SK-N-SH (cell line): ENCODE measurements at regions not wholly inside any gene's neighbourhood (a gene's known extent, or its start where the extent isn't known, plus 50 kb on each side); places are given as distances from the start of the nearest gene placed in this dataset.

Experiments
- CTCF ChIA-PET: fragments of 300-600, 350-600 bp; formaldehyde crosslinking; extraction: SDS; loops from one replicate; lab custom pipeline; 2021; lab: Yijun Ruan, JAX
- POLR2A ChIA-PET: fragments of 350-600 bp; sonication (Branson Sonifier 250); formaldehyde crosslinking; extraction: SDS; loops from one replicate; lab custom pipeline; 2020; ENCODE audit warnings: antibody characterized with exemption, inconsistent platforms; lab: Yijun Ruan, JAX
- DNase-seq: peaks from one replicate; pipeline ENCODE4 v3.0.0; 2012
- H2AFZ ChIP-seq: fragments of 200-600 bp; sonication (generic); 2 replicates; pipeline ENCODE4 v1.8.1; 2016; ENCODE audit warnings: antibody characterized with exemption, mild to moderate bottlenecking, low read depth
- H3F3A ChIP-seq: fragments of 200-600 bp; sonication (generic); replicated peaks from 2 replicates; pipeline ENCODE3; 2016; ENCODE audit warnings: antibody characterized with exemption, mild to moderate bottlenecking; ENCODE audit not compliant: insufficient read depth
- H3K27ac ChIP-seq, 2 experiments: fragments of 200-500 bp in 1 of 2; fragments of 200-600 bp in 1 of 2; sonication (Bioruptor generic) in 1 of 2; sonication (generic), shearing (Covaris generic) in 1 of 2; 2 replicates each; pipeline versions ENCODE4 v1.5.1 to v1.6.1; 2014 to 2016; ENCODE audit warnings: low read depth in 2 of 2, inconsistent platforms in 1 of 2, low read length in 1 of 2, mild to moderate bottlenecking in 1 of 2, mixed read lengths in 1 of 2
- H3K27me3 ChIP-seq: fragments of 200-600 bp; sonication (generic), shearing (Covaris generic); 2 replicates; pipeline ENCODE4 v1.6.1; 2016; ENCODE audit warnings: mixed run types; ENCODE audit not compliant: insufficient read depth
- H3K36me3 ChIP-seq, 2 experiments: fragments of 200-500 bp in 1 of 2; fragments of 200-600 bp in 1 of 2; sonication (Bioruptor generic) in 1 of 2; sonication (generic) in 1 of 2; replicated peaks in 1 of 2; 2 replicates each; pipeline versions ENCODE3 to v1.5.1; 2014 to 2016; ENCODE audit warnings: low read length in 1 of 2, mild to moderate bottlenecking in 1 of 2; ENCODE audit not compliant: insufficient read depth in 2 of 2, control insufficient read depth in 1 of 2
- H3K4me1 ChIP-seq, 2 experiments: fragments of 200-500 bp in 1 of 2; fragments of 200-600 bp in 1 of 2; sonication (Bioruptor generic) in 1 of 2; sonication (generic), shearing (Covaris generic) in 1 of 2; 2 replicates each; pipeline versions ENCODE4 v1.5.1 to v1.6.1; 2014 to 2016; ENCODE audit warnings: low read depth in 1 of 2, low read length in 1 of 2, mixed run types in 1 of 2; ENCODE audit not compliant: insufficient read depth in 2 of 2, control insufficient read depth in 1 of 2
- H3K4me2 ChIP-seq: fragments of 200-600 bp; sonication (generic), shearing (Covaris generic); 2 replicates; pipeline ENCODE4 v1.6.1; 2017; ENCODE audit warnings: mixed run types
- H3K4me3 ChIP-seq, 2 experiments: fragments of 200-500 bp in 1 of 2; fragments of 200-600 bp in 1 of 2; sonication (Bioruptor generic) in 1 of 2; sonication (generic), shearing (Covaris generic) in 1 of 2; 2 replicates each; pipeline versions ENCODE4 v1.5.1 to v1.8.1; 2014 to 2016; ENCODE audit warnings: low read depth in 2 of 2, inconsistent platforms in 1 of 2, low read length in 1 of 2, mild to moderate bottlenecking in 1 of 2, mixed read lengths in 1 of 2, moderate library complexity in 1 of 2
- H3K79me2 ChIP-seq: fragments of 200-600 bp; sonication (generic); 2 replicates; pipeline ENCODE4 v1.8.1; 2017; ENCODE audit warnings: mild to moderate bottlenecking; ENCODE audit not compliant: insufficient read depth
- H3K9ac ChIP-seq: fragments of 200-600 bp; sonication (generic); 2 replicates; pipeline ENCODE4 v1.6.1; 2017; ENCODE audit warnings: mixed run types
- H3K9me2 ChIP-seq: fragments of 200-600 bp; sonication (generic); 2 replicates; pipeline ENCODE4 v1.6.1; 2017; ENCODE audit warnings: mixed run types
- H3K9me3 ChIP-seq: fragments of 200-600 bp; sonication (generic); 2 replicates; pipeline ENCODE4 v1.6.1; 2017; ENCODE audit warnings: mixed run types, mild to moderate bottlenecking, moderate library complexity
- H4K20me1 ChIP-seq: fragments of 200-600 bp; sonication (generic); 2 replicates; pipeline ENCODE4 v1.6.1; 2017; ENCODE audit warnings: mild to moderate bottlenecking, mixed run types; ENCODE audit not compliant: insufficient read depth
- CHD2 ChIP-seq: fragments of 150-350 bp; IDR thresholded peaks from 2 replicates; pipeline ENCODE4 v1.6.1; 2018; ENCODE audit warnings: low read length; ENCODE audit not compliant: partially characterized antibody
- ELF1 ChIP-seq: IDR thresholded peaks from 2 replicates; pipeline ENCODE4 v1.4.0; 2012
- EZH2phosphoT487 ChIP-seq: fragments of 200-600 bp; sonication (generic); IDR thresholded peaks from 2 replicates; pipeline ENCODE4 v1.6.1; 2017; ENCODE audit warnings: low read depth, mixed run types, mild to moderate bottlenecking, antibody characterized with exemption, moderate library complexity, borderline replicate concordance
- FOSL2 ChIP-seq: IDR thresholded peaks from 2 replicates; pipeline ENCODE4 v1.4.0; 2012; ENCODE audit warnings: low read depth, mild to moderate bottlenecking, moderate library complexity, borderline replicate concordance
- FOXJ3 ChIP-seq: sonication (generic); formaldehyde crosslinking; IDR thresholded peaks from 2 replicates; pipeline ENCODE4 v1.5.1; 2020; ENCODE audit warnings: mild to moderate bottlenecking, missing genetic modification reagents
- GABPA ChIP-seq: IDR thresholded peaks from 2 replicates; pipeline ENCODE4 v1.4.0; 2012; ENCODE audit warnings: low read depth, mild to moderate bottlenecking
- MEF2A ChIP-seq: IDR thresholded peaks from 2 replicates; pipeline ENCODE4 v1.4.0; 2012; ENCODE audit warnings: low read depth, borderline replicate concordance
- NFIC ChIP-seq: IDR thresholded peaks from 2 replicates; pipeline ENCODE4 v1.4.0; 2012; ENCODE audit warnings: borderline replicate concordance
- RCOR1 ChIP-seq: fragments of 150-350 bp; IDR thresholded peaks from 2 replicates; pipeline ENCODE4 v1.6.1; 2017; ENCODE audit warnings: antibody characterized with exemption, low read length
- RFX5 ChIP-seq: IDR thresholded peaks from 2 replicates; pipeline ENCODE4 v1.6.1; 2012; ENCODE audit warnings: mild to moderate bottlenecking, improper control_type of control experiment, low read length
- WGBS: methylation state at CpG from one replicate; pipeline ENCODE4 v1.1.6; 2017; ENCODE audit warnings: low lambda C conversion rate; 5-methylcytosine and 5-hydroxymethylcytosine counted together
- TF ChIP-seq, protein P1 (sequence below): IDR thresholded peaks from 2 replicates; pipeline ENCODE4 v1.4.0; 2012; ENCODE audit warnings: low read depth, borderline replicate concordance
- TF ChIP-seq, protein P2 (sequence below): IDR thresholded peaks from 2 replicates; pipeline ENCODE4; 2012
- TF ChIP-seq, protein P3 (sequence below): fragments of 200-600 bp; sonication (generic); IDR thresholded peaks from 2 replicates; pipeline ENCODE4 v1.6.1; 2017; ENCODE audit warnings: antibody characterized with exemption, mild to moderate bottlenecking, moderate library complexity
- TF ChIP-seq, protein P4 (sequence below): IDR thresholded peaks from 2 replicates; pipeline ENCODE4 v1.4.0; 2012; ENCODE audit warnings: low read depth, borderline replicate concordance

DNA sequence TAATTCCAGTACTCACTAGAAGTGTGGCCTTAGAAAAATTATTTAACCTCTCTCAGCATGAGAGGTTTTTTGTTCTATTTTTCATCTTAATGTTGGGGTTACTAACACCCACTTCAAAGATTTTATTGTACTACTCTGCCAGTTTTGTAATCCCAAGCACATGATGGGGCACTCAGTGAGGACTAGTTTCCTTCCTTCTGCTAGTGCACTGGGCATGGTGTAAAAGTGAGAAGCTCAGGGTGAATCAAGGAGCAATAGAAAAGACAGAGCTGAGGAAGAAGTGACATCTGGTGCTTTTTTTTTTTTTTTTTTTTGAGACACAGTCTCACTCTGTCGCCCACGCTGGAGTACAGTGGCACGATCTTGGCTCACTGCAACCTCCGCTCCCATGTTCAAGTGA is 439.4 kb upstream of the ARID1B start:
- no peaks in the 10 kb centered on the region for H3K36me3 ChIP-seq
- H3F3A ChIP-seq: no peaks in the 10 kb centered on the region
- H3K4me3 ChIP-seq: no peak overlapping the region
- 60% methylated on average over 4 of the region's 4 CpGs for WGBS
- H3K9ac ChIP-seq: no peak overlapping the region
- H2AFZ ChIP-seq: no peak overlapping the region
- H3K79me2 ChIP-seq: no peaks in the 10 kb centered on the region
- peaks cover 0 to 4% of the 10 kb centered on the region in 2 experiments; a peak in 1 of 4 replicates for H3K4me1 ChIP-seq
- DNase-seq: no peak
- TF ChIP-seq RFX5 (no peak), EZH2phosphoT487 (no peak)
- H3K27ac ChIP-seq: no peak overlapping the region
- ChIA-PET POLR2A (no interaction called here), CTCF (interaction anchor here (1.2 kb wide), 1 partner anchor 9 kb away, joined by 3 read pairs; no protein-coding TSS in a partner anchor)
- no peak overlapping the region for H3K4me2 ChIP-seq
- H3K27me3 ChIP-seq: no peaks in the 10 kb centered on the region
- H4K20me1 ChIP-seq: no peaks in the 10 kb centered on the region
- no peaks in the 10 kb centered on the region for H3K9me2 ChIP-seq
- no peaks in the 10 kb centered on the region for H3K9me3 ChIP-seq

DNA sequence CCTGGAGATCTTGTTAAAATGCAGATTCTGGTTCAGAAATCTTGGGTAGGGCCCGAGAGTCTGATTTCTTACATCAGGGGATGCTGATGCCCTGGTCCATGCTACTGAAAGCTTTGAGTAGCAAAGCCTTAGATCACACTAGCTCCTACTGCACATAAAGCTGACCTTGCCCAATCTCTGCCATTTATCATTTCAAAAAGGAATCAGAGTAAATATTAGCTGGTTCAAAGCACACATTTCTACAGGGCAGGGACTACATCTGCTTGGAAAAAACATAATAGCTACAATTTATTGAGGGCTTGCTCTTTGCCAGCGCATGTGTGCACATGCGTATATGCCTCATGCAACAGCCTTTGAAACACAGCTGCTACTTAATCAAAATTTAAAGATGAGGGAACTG is 440.4 kb upstream of the ARID1B start:
- no peaks in the 10 kb centered on the region for H3K36me3 ChIP-seq
- no peaks in the 10 kb centered on the region for H3K79me2 ChIP-seq
- CTCF ChIA-PET: interaction anchor here (0.6 to 1.4 kb wide), 3 partner anchors 31 to 102 kb away, joined by 3 read pairs; no protein-coding TSS in a partner anchor
- H3K27me3 ChIP-seq: no peaks in the 10 kb centered on the region
- POLR2A ChIA-PET: no interaction called here
- DNase-seq: no peak
- TF ChIP-seq, protein P1, sequence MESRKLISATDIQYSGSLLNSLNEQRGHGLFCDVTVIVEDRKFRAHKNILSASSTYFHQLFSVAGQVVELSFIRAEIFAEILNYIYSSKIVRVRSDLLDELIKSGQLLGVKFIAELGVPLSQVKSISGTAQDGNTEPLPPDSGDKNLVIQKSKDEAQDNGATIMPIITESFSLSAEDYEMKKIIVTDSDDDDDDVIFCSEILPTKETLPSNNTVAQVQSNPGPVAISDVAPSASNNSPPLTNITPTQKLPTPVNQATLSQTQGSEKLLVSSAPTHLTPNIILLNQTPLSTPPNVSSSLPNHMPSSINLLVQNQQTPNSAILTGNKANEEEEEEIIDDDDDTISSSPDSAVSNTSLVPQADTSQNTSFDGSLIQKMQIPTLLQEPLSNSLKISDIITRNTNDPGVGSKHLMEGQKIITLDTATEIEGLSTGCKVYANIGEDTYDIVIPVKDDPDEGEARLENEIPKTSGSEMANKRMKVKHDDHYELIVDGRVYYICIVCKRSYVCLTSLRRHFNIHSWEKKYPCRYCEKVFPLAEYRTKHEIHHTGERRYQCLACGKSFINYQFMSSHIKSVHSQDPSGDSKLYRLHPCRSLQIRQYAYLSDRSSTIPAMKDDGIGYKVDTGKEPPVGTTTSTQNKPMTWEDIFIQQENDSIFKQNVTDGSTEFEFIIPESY: no peak
- no peak for TF ChIP-seq FOXJ3
- no peak for TF ChIP-seq CHD2
- TF ChIP-seq, protein P2, sequence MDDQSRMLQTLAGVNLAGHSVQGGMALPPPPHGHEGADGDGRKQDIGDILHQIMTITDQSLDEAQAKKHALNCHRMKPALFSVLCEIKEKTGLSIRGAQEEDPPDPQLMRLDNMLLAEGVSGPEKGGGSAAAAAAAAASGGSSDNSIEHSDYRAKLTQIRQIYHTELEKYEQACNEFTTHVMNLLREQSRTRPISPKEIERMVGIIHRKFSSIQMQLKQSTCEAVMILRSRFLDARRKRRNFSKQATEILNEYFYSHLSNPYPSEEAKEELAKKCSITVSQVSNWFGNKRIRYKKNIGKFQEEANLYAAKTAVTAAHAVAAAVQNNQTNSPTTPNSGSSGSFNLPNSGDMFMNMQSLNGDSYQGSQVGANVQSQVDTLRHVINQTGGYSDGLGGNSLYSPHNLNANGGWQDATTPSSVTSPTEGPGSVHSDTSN: no peak
- no peak for TF ChIP-seq GABPA
- H3K4me3 ChIP-seq: no peak overlapping the region
- H3K9ac ChIP-seq: no peak overlapping the region
- no peaks in the 10 kb centered on the region for H3F3A ChIP-seq
- H3K4me2 ChIP-seq: no peak overlapping the region
- no peak overlapping the region for H3K27ac ChIP-seq
- H3K9me2 ChIP-seq: no peaks in the 10 kb centered on the region
- no peaks in the 10 kb centered on the region for H4K20me1 ChIP-seq
- H3K9me3 ChIP-seq: no peaks in the 10 kb centered on the region
- no peak overlapping the region for H2AFZ ChIP-seq
- H3K4me1 ChIP-seq: peaks cover 0 to 4% of the 10 kb centered on the region in 2 experiments; a peak in 1 of 4 replicates
- WGBS: 60% methylated on average over 3 of the region's 3 CpGs

DNA sequence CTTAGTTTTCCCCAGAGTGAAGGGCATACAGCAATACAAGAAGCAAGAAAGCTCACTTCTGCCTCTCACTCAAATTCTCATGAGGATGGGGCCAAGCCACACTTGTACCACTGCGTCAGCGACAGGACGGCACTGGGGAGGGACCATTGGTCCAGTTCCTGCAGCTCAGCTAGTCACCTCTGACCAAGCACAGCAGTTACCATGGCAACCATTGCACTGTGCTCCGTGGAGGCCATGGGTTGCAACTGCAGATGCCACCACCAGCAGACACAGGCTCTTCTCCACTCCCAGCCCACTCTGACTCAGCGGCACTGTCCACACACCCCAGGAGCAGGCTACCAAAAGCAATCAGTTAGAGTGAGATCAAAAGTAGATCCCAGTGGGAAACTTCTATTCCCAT is 441.1 kb upstream of the ARID1B start:
- H3K27me3 ChIP-seq: no peaks in the 10 kb centered on the region
- ChIA-PET POLR2A (no interaction called here), CTCF (interaction anchor here (1.0 to 1.4 kb wide), 2 partner anchors 30 to 39 kb away, joined by 3 read pairs; no protein-coding TSS in a partner anchor)
- no peaks in the 10 kb centered on the region for H3F3A ChIP-seq
- H2AFZ ChIP-seq: no peak overlapping the region
- no peaks in the 10 kb centered on the region for H4K20me1 ChIP-seq
- H3K9ac ChIP-seq: no peak overlapping the region
- no peaks in the 10 kb centered on the region for H3K36me3 ChIP-seq
- DNase-seq: peak; percentile 52
- TF ChIP-seq FOSL2 (no peak), ELF1 (no peak), NFIC (no peak), RCOR1 (no peak), MEF2A (no peak)
- TF ChIP-seq, protein P3, sequence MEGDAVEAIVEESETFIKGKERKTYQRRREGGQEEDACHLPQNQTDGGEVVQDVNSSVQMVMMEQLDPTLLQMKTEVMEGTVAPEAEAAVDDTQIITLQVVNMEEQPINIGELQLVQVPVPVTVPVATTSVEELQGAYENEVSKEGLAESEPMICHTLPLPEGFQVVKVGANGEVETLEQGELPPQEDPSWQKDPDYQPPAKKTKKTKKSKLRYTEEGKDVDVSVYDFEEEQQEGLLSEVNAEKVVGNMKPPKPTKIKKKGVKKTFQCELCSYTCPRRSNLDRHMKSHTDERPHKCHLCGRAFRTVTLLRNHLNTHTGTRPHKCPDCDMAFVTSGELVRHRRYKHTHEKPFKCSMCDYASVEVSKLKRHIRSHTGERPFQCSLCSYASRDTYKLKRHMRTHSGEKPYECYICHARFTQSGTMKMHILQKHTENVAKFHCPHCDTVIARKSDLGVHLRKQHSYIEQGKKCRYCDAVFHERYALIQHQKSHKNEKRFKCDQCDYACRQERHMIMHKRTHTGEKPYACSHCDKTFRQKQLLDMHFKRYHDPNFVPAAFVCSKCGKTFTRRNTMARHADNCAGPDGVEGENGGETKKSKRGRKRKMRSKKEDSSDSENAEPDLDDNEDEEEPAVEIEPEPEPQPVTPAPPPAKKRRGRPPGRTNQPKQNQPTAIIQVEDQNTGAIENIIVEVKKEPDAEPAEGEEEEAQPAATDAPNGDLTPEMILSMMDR: no peak
- TF ChIP-seq, protein P4, sequence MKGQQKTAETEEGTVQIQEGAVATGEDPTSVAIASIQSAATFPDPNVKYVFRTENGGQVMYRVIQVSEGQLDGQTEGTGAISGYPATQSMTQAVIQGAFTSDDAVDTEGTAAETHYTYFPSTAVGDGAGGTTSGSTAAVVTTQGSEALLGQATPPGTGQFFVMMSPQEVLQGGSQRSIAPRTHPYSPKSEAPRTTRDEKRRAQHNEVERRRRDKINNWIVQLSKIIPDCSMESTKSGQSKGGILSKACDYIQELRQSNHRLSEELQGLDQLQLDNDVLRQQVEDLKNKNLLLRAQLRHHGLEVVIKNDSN: no peak
- TF ChIP-seq, protein P1: no peak
- H3K4me1 ChIP-seq: peaks cover 0 to 4% of the 10 kb centered on the region in 2 experiments; a peak in 1 of 4 replicates
- H3K4me2 ChIP-seq: no peak overlapping the region
- WGBS: 43% methylated on average over 1 of the region's 5 CpGs
- no peak overlapping the region for H3K4me3 ChIP-seq
- H3K9me2 ChIP-seq: no peaks in the 10 kb centered on the region
- H3K9me3 ChIP-seq: no peaks in the 10 kb centered on the region
- H3K79me2 ChIP-seq: no peaks in the 10 kb centered on the region
- no peak overlapping the region for H3K27ac ChIP-seq
